A549 (cell line): ENCODE measurements at regions not wholly inside any gene's neighbourhood (a gene's known extent, or its start where the extent isn't known, plus 50 kb on each side); places are given as distances from the start of the nearest gene placed in this dataset.

Source experiments
- ATAC-seq, 2 experiments: fragments of 200-7000 bp in 1 of 2; fragments of >200 bp in 1 of 2; cut with Nextera tagmentation in 1 of 2; cut with Tn5 transposase in 1 of 2; 3 replicates each; pipeline versions ENCODE4 v1.8.0 to v1.9.1; 2018 to 2020; ENCODE audit warnings: mild to moderate bottlenecking in 1 of 2, moderate library complexity in 1 of 2
- CTCF ChIA-PET: fragments of 300-600 bp; sonication (Branson Sonifier 250); formaldehyde crosslinking; extraction: SDS; loops from one replicate; lab custom pipeline; 2021; ENCODE audit warnings: antibody characterized with exemption, inconsistent platforms; lab: Yijun Ruan, JAX
- POLR2A ChIA-PET: fragments of 350-600 bp; formaldehyde crosslinking; extraction: SDS; loops from one replicate; lab custom pipeline; 2021; ENCODE audit warnings: antibody characterized with exemption, inconsistent platforms; lab: Yijun Ruan, JAX
- DNase-seq, 2 experiments: peaks; one replicate each; pipeline versions ENCODE4 v3.0.0 to v3.0.0-alpha.2; 2011 to 2016; ENCODE audit warnings: low read depth in 1 of 2, low spot score in 1 of 2
- FAIRE-seq: peaks from 2 replicates; lab custom pipeline; 2011; peaks lifted over from hg19 to GRCh38; lab: Jason Lieb, UNC
- H3K27ac ChIP-seq, 2 experiments: fragments of >200 bp; sonication (Bioruptor Twin); formaldehyde crosslinking; 3 replicates each; pipeline ENCODE4 v1.5.1; 2016 to 2017
- H3K4me1 ChIP-seq: fragments of >200 bp; sonication (Bioruptor Twin); formaldehyde crosslinking; 3 replicates; pipeline ENCODE4 v1.6.1; 2016
- H3K4me2 ChIP-seq: fragments of >200 bp; sonication (Bioruptor Twin); formaldehyde crosslinking; 3 replicates; pipeline ENCODE4 v1.6.1; 2016
- H3K4me3 ChIP-seq: fragments of >200 bp; sonication (Bioruptor Twin); formaldehyde crosslinking; 3 replicates; pipeline ENCODE4 v1.5.1; 2016
- H3K9me3 ChIP-seq: fragments of >200 bp; sonication (Bioruptor Twin); formaldehyde crosslinking; 3 replicates; pipeline ENCODE4 v1.6.1; 2016
- CBX2 ChIP-seq: fragments of 200-600 bp; sonication (generic); IDR thresholded peaks from 2 replicates; pipeline ENCODE4 v1.6.1; 2016; ENCODE audit warnings: low read depth, mild to moderate bottlenecking, borderline replicate concordance
- CHD2 ChIP-seq: fragments of 150-350 bp; IDR thresholded peaks from 2 replicates; pipeline ENCODE4 v1.6.1; 2014; ENCODE audit warnings: low read length; ENCODE audit not compliant: partially characterized antibody
- CHD4 ChIP-seq: fragments of 200-600 bp; sonication (generic); IDR thresholded peaks from 2 replicates; pipeline ENCODE4 v1.6.1; 2016; ENCODE audit warnings: antibody characterized with exemption, mild to moderate bottlenecking, borderline replicate concordance
- EHMT2 ChIP-seq: fragments of 200-600 bp; sonication (generic); IDR thresholded peaks from 2 replicates; pipeline ENCODE4 v1.6.1; 2016; ENCODE audit warnings: antibody characterized with exemption, low read depth, mild to moderate bottlenecking, moderate library complexity
- EP300 ChIP-seq, 2 experiments: fragments of >200 bp; sonication (Bioruptor Twin); formaldehyde crosslinking; IDR thresholded peaks; 2 replicates in 1 of 2; 3 replicates in 1 of 2; pipeline ENCODE4 v1.6.1; 2016 to 2017
- FOSB ChIP-seq: fragments of 250-450 bp; sonication (Bioruptor Pico); IDR thresholded peaks from 2 replicates; pipeline ENCODE4 v1.5.0; 2020; ENCODE audit warnings: mild to moderate bottlenecking, moderate library complexity
- HEYL ChIP-seq: fragments of 250-450 bp; sonication (Bioruptor Pico); IDR thresholded peaks from 2 replicates; pipeline ENCODE4 v1.8.0; 2021; ENCODE audit warnings: mild to moderate bottlenecking, moderate library complexity
- JUNB ChIP-seq: fragments of >200 bp; sonication (Bioruptor Twin); formaldehyde crosslinking; IDR thresholded peaks from 2 replicates; pipeline ENCODE4 v1.6.1; 2016
- KDM5A ChIP-seq: fragments of 200-600 bp; sonication (generic); IDR thresholded peaks from 2 replicates; pipeline ENCODE4 v1.6.1; 2016; ENCODE audit warnings: antibody characterized with exemption, mild to moderate bottlenecking
- MYC ChIP-seq: IDR thresholded peaks from 2 replicates; pipeline ENCODE4 v1.6.1; 2012; ENCODE audit warnings: mild to moderate bottlenecking, inconsistent platforms, low read length, improper control_type of control experiment, borderline replicate concordance
- PHF8 ChIP-seq: fragments of 200-600 bp; sonication (generic); IDR thresholded peaks from 2 replicates; pipeline ENCODE4 v1.6.1; 2016; ENCODE audit warnings: low read depth, mild to moderate bottlenecking, antibody characterized with exemption, moderate library complexity, borderline replicate concordance
- RFX5 ChIP-seq: fragments of 450-650 bp; IDR thresholded peaks from 2 replicates; pipeline ENCODE4 v1.7.1; 2014; ENCODE audit warnings: antibody characterized with exemption, mild to moderate bottlenecking, moderate library complexity
- RNF2 ChIP-seq: fragments of 200-600 bp; sonication (generic); IDR thresholded peaks from 2 replicates; pipeline ENCODE4 v1.6.1; 2016; ENCODE audit warnings: low read depth, mild to moderate bottlenecking, antibody characterized with exemption, moderate library complexity, borderline replicate concordance
- SMC3 ChIP-seq: fragments of >200 bp; sonication (Bioruptor Twin); formaldehyde crosslinking; IDR thresholded peaks from 3 replicates; pipeline ENCODE4 v1.6.1; 2018; ENCODE audit warnings: inconsistent platforms
- TFCP2L1 ChIP-seq: fragments of 250-450 bp; sonication (Bioruptor Pico); IDR thresholded peaks from 2 replicates; pipeline ENCODE4 v1.5.0; 2021; ENCODE audit warnings: mild to moderate bottlenecking
- ZC3H11A ChIP-seq: fragments of 450-650 bp; IDR thresholded peaks from 2 replicates; pipeline ENCODE4 v1.6.1; 2014; ENCODE audit warnings: antibody characterized with exemption, mild to moderate bottlenecking
- ZNF302 ChIP-seq: fragments of 250-450 bp; sonication (Bioruptor Pico); IDR thresholded peaks from 2 replicates; pipeline ENCODE4 v1.9.0; 2021; ENCODE audit warnings: inconsistent platforms, mild to moderate bottlenecking, moderate library complexity
- ZSCAN20 ChIP-seq: fragments of 250-450 bp; sonication (Bioruptor Pico); IDR thresholded peaks from 2 replicates; pipeline ENCODE4 v1.8.0; 2022; ENCODE audit warnings: mild to moderate bottlenecking, moderate library complexity
- WGBS: methylation state at CpG from one replicate; pipeline ENCODE4 v1.1.6; 2017; ENCODE audit errors: missing lambda C conversion rate; 5-methylcytosine and 5-hydroxymethylcytosine counted together
- TF ChIP-seq, protein P1 (sequence below): fragments of >200 bp; sonication (Bioruptor Twin); formaldehyde crosslinking; IDR thresholded peaks from 2 replicates; pipeline ENCODE4 v1.6.1; 2016
- TF ChIP-seq, protein P2 (sequence below): fragments of >200 bp; sonication (Bioruptor Twin); formaldehyde crosslinking; IDR thresholded peaks from 3 replicates; pipeline ENCODE4 v1.6.1; 2016
- TF ChIP-seq, protein P3 (sequence below): fragments of 150-350 bp; IDR thresholded peaks from 2 replicates; pipeline ENCODE4 v1.6.1; 2014; ENCODE audit warnings: low read depth, mild to moderate bottlenecking, low read length
- TF ChIP-seq, protein P4 (sequence below): fragments of >200 bp; sonication (Bioruptor Twin); formaldehyde crosslinking; IDR thresholded peaks from 3 replicates; pipeline ENCODE4 v1.5.1; 2016
- TF ChIP-seq, protein P5 (sequence below): IDR thresholded peaks from 2 replicates; pipeline ENCODE4 v1.6.1; 2012
- TF ChIP-seq, protein P6 (sequence below): IDR thresholded peaks from 2 replicates; pipeline ENCODE4 v1.6.1; 2012

DNA sequence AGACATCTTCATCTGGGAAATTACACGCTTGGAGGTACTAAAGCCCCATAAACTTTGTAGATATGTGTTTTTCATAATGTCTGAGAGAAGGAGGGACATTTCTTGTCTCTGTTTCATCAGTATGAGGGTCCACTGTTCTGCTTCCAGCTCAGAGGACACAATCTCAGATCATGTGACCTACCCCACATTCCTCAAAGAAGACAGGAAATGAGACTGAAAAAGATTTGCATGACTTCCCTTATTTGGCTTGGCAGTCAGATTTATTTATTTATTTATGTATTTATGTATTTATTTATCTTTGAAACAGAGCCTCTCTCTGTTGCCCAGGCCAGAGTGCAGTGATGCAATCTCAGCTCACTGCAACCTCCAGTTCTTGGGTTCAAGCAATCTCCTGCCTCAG, 463.7 kb upstream of the RGPD4 start:
- no peak for FAIRE-seq
- WGBS, result 75% methylated on average over 1 of the region's 1 CpG
- H3K4me1 ChIP-seq, result no peaks in the 10 kb centered on the region
- ChIA-PET POLR2A (no interaction called here), CTCF (interaction anchor here (1.3 kb wide), 1 partner anchor 17 kb away, joined by 3 read pairs; no protein-coding TSS in a partner anchor)
- no peaks in the 10 kb centered on the region for H3K9me3 ChIP-seq
- H3K27ac ChIP-seq, result no peak overlapping the region
- H3K4me3 ChIP-seq, result no peak overlapping the region
- TF ChIP-seq ZNF302 (CRISPR knock-in tag), result no peak
- no peak for TF ChIP-seq RFX5
- TF ChIP-seq JUNB, result no peak
- TF ChIP-seq TFCP2L1 (CRISPR knock-in tag), result no peak
- no peak for TF ChIP-seq ZC3H11A
- TF ChIP-seq CHD4, result no peak
- TF ChIP-seq, protein P1, sequence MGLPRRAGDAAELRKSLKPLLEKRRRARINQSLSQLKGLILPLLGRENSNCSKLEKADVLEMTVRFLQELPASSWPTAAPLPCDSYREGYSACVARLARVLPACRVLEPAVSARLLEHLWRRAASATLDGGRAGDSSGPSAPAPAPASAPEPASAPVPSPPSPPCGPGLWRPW, result no peak
- TF ChIP-seq CBX2, result no peak
- no peak for TF ChIP-seq SMC3
- no peak for TF ChIP-seq MYC
- no peak for TF ChIP-seq PHF8
- TF ChIP-seq, protein P2, sequence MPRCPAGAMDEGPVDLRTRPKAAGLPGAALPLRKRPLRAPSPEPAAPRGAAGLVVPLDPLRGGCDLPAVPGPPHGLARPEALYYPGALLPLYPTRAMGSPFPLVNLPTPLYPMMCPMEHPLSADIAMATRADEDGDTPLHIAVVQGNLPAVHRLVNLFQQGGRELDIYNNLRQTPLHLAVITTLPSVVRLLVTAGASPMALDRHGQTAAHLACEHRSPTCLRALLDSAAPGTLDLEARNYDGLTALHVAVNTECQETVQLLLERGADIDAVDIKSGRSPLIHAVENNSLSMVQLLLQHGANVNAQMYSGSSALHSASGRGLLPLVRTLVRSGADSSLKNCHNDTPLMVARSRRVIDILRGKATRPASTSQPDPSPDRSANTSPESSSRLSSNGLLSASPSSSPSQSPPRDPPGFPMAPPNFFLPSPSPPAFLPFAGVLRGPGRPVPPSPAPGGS, result no peak
- TF ChIP-seq, all 56 proteins: peak for 0
- no peak for DNase-seq
- ATAC-seq, result no peak
- no peak overlapping the region for H3K4me2 ChIP-seq

DNA sequence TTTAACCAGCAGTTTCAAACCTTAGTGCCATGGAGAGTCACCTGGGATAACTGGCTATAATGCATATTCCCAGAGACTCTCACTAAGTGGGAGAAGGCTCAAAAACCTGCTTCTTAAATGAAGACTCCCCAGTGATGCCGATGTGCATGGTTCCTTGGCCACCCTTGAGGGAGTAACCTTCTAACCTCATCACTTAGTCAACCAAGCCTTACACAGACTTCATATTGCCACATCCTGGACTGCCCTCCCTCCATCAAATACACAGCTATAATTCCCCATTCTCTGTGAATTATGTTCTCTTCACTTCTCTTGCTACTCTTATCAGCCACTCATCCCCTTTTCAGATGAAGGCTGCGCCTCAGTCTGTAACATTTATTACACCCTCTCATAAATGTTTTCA, 462.9 kb upstream of the RGPD4 start:
- no peak for DNase-seq
- 68% methylated on average over 2 of the region's 2 CpGs for WGBS
- Histone ChIP-seq H3K9me3 (no peaks in the 10 kb centered on the region), H3K4me2 (no peak overlapping the region), H3K4me3 (no peak overlapping the region), H3K27ac (no peak overlapping the region), H3K4me1 (no peaks in the 10 kb centered on the region)
- TF ChIP-seq EHMT2, result no peak
- TF ChIP-seq HEYL (CRISPR knock-in tag), result no peak
- no peak for TF ChIP-seq ZC3H11A
- TF ChIP-seq, protein P3, sequence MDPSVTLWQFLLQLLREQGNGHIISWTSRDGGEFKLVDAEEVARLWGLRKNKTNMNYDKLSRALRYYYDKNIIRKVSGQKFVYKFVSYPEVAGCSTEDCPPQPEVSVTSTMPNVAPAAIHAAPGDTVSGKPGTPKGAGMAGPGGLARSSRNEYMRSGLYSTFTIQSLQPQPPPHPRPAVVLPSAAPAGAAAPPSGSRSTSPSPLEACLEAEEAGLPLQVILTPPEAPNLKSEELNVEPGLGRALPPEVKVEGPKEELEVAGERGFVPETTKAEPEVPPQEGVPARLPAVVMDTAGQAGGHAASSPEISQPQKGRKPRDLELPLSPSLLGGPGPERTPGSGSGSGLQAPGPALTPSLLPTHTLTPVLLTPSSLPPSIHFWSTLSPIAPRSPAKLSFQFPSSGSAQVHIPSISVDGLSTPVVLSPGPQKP, result no peak
- TF ChIP-seq CHD2, result no peak
- TF ChIP-seq, protein P4, sequence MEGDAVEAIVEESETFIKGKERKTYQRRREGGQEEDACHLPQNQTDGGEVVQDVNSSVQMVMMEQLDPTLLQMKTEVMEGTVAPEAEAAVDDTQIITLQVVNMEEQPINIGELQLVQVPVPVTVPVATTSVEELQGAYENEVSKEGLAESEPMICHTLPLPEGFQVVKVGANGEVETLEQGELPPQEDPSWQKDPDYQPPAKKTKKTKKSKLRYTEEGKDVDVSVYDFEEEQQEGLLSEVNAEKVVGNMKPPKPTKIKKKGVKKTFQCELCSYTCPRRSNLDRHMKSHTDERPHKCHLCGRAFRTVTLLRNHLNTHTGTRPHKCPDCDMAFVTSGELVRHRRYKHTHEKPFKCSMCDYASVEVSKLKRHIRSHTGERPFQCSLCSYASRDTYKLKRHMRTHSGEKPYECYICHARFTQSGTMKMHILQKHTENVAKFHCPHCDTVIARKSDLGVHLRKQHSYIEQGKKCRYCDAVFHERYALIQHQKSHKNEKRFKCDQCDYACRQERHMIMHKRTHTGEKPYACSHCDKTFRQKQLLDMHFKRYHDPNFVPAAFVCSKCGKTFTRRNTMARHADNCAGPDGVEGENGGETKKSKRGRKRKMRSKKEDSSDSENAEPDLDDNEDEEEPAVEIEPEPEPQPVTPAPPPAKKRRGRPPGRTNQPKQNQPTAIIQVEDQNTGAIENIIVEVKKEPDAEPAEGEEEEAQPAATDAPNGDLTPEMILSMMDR, result no peak
- no peak for TF ChIP-seq MYC
- TF ChIP-seq, protein P5, sequence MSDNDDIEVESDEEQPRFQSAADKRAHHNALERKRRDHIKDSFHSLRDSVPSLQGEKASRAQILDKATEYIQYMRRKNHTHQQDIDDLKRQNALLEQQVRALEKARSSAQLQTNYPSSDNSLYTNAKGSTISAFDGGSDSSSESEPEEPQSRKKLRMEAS, result no peak
- no peak for TF ChIP-seq KDM5A
- TF ChIP-seq EP300 (IDR thresholded peaks at IDR 0.05), result no peak
- no peak for TF ChIP-seq FOSB (CRISPR knock-in tag)
- TF ChIP-seq, protein P6, sequence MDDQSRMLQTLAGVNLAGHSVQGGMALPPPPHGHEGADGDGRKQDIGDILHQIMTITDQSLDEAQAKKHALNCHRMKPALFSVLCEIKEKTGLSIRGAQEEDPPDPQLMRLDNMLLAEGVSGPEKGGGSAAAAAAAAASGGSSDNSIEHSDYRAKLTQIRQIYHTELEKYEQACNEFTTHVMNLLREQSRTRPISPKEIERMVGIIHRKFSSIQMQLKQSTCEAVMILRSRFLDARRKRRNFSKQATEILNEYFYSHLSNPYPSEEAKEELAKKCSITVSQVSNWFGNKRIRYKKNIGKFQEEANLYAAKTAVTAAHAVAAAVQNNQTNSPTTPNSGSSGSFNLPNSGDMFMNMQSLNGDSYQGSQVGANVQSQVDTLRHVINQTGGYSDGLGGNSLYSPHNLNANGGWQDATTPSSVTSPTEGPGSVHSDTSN, result no peak
- TF ChIP-seq ZSCAN20, result no peak
- TF ChIP-seq RNF2, result no peak
- no peak for FAIRE-seq
- ATAC-seq, result no peak
- POLR2A ChIA-PET, result no interaction called here
- CTCF ChIA-PET, result no interaction called here
